ENCODE measurements at regions not wholly inside any gene's neighbourhood (a gene's known extent, or its start where the extent isn't known, plus 50 kb on each side); places are given as distances from the start of the nearest gene placed in this dataset.

DNA sequence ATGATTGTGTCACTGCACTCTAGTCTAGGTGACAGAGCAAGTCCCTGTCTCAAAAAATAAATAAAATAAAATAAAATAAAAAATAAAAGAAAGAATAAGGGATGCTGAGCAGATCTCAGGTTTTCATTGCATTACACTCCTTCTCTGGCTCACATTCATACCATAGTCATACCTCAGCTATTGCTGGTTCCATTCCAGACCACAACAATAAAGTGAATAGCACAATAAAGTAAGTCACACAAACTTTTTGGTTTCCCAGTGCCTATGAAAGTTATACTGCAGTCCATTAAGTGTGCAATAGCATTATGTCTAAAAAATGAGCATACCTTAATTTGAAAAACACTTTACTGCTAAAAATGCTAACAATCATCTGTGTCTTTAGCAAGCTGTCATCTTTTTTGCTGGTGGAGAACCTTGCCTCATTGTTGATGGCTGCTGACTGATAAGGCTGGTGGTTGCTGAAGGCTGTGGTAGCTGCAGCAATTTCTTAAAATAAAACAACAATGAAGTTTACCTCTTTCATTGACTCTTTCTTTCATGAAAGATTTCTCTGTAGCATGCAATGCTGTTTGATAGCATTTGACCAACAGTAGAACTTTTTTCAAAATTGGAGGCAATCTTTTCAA is 415.7 kb downstream of the ZNF608 start:
- Histone ChIP-seq H3K27ac (no peak overlapping the region), H3K27me3 (no peaks in the 10 kb centered on the region), H3K36me3 (no peaks in the 10 kb centered on the region), H3K9me3 (no peaks in the 10 kb centered on the region), H3K4me3 (no peak overlapping the region), H3K4me1 (no peaks in the 10 kb centered on the region)
- DNase-seq = no peak
- no peak for TF ChIP-seq POLR2A (IDR thresholded peaks at IDR 0.05)
- TF ChIP-seq, protein P1, sequence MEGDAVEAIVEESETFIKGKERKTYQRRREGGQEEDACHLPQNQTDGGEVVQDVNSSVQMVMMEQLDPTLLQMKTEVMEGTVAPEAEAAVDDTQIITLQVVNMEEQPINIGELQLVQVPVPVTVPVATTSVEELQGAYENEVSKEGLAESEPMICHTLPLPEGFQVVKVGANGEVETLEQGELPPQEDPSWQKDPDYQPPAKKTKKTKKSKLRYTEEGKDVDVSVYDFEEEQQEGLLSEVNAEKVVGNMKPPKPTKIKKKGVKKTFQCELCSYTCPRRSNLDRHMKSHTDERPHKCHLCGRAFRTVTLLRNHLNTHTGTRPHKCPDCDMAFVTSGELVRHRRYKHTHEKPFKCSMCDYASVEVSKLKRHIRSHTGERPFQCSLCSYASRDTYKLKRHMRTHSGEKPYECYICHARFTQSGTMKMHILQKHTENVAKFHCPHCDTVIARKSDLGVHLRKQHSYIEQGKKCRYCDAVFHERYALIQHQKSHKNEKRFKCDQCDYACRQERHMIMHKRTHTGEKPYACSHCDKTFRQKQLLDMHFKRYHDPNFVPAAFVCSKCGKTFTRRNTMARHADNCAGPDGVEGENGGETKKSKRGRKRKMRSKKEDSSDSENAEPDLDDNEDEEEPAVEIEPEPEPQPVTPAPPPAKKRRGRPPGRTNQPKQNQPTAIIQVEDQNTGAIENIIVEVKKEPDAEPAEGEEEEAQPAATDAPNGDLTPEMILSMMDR (IDR thresholded peaks at IDR 0.05) = no peak
- intact Hi-C loops (cut with DNase I; ENCODE audit: low total_unique reads) = loop anchor here (10.0 kb wide), 1 partner anchor 1154 kb away; no protein-coding TSS in a partner anchor

DNA sequence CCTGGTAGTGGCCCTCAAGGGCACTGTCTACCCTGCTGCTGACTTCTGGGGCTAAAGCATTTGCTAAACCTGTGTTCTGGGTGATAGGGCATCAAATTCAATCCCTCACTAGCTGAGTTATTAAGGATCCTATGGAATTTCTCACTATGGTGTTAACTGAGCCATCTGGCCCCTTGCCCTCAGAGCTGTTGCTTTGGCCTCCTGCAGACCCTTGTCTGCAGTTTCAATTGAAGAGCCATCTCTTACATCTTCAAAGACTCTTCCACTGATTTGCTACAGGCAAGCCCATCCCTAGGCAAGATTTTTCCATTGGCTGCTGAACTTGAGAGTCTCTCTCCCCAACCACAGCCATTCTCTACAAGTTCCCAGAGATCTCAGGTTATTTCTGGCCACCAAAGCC is 418.2 kb downstream of the ZNF608 start:
- Histone ChIP-seq H3K4me3 (no peak overlapping the region), H3K4me1 (no peaks in the 10 kb centered on the region), H3K36me3 (no peaks in the 10 kb centered on the region), H3K27ac (no peak overlapping the region), H3K9me3 (no peaks in the 10 kb centered on the region), H3K27me3 (no peaks in the 10 kb centered on the region)
- TF ChIP-seq, protein P1 (IDR thresholded peaks at IDR 0.05) = no peak
- intact Hi-C loops (cut with DNase I; ENCODE audit: low total_unique reads) = no loop called here
- DNase-seq = no peak

DNA sequence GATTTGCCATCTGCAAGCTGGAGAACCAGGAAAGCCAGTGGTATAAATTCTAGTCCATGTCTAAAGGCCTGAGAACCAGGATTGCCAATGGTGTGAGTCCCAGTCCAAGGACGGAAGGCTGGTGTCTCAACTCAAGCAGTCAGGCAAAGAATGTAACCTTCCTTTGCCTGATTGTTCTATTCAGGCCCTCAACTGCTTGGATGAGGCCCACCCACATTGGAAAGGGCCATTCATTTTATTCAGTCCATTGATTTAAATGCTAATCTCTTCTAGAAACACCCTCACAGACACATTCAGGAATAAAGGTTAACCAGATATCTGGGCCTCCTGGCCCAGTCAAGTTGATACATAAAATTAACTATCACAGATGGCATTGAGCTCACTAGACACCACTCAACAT is 427.8 kb downstream of the ZNF608 start:
- intact Hi-C loops (cut with DNase I; ENCODE audit: low total_unique reads) = no loop called here
- Histone ChIP-seq H3K4me3 (no peak overlapping the region), H3K9me3 (no peaks in the 10 kb centered on the region), H3K4me1 (no peaks in the 10 kb centered on the region), H3K27ac (no peak overlapping the region), H3K36me3 (no peaks in the 10 kb centered on the region), H3K27me3 (no peaks in the 10 kb centered on the region)
- no peak for TF ChIP-seq POLR2A (IDR thresholded peaks at IDR 0.05)
- TF ChIP-seq, protein P1 (IDR thresholded peaks at IDR 0.05) = no peak
- no peak for DNase-seq

DNA sequence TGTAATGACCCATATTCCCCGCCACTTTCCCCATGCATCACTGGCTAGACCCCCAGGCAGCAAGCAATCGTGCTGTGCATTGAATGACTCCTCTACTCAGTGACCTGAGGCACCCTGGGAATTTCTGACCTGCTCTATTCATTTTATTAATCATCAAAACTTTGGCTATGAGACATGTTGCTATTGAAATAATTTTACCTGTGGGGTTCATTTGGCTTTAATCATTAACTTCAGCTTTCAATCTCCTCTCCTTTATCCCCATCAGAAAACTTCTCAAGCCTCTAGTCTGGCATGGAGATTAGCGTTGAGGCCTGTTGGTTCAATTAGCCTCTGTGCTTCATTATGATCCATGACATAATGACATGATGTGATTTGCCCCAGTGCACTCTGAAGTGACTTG is 429.0 kb downstream of the ZNF608 start:
- no peak for DNase-seq
- Histone ChIP-seq H3K27ac (no peak overlapping the region), H3K9me3 (no peaks in the 10 kb centered on the region), H3K27me3 (no peaks in the 10 kb centered on the region), H3K4me3 (no peak overlapping the region), H3K36me3 (no peaks in the 10 kb centered on the region), H3K4me1 (no peaks in the 10 kb centered on the region)
- intact Hi-C loops (cut with DNase I; ENCODE audit: low total_unique reads) = no loop called here
- TF ChIP-seq POLR2A (IDR thresholded peaks at IDR 0.05) = no peak
- TF ChIP-seq, protein P1 (IDR thresholded peaks at IDR 0.05) = no peak

DNA sequence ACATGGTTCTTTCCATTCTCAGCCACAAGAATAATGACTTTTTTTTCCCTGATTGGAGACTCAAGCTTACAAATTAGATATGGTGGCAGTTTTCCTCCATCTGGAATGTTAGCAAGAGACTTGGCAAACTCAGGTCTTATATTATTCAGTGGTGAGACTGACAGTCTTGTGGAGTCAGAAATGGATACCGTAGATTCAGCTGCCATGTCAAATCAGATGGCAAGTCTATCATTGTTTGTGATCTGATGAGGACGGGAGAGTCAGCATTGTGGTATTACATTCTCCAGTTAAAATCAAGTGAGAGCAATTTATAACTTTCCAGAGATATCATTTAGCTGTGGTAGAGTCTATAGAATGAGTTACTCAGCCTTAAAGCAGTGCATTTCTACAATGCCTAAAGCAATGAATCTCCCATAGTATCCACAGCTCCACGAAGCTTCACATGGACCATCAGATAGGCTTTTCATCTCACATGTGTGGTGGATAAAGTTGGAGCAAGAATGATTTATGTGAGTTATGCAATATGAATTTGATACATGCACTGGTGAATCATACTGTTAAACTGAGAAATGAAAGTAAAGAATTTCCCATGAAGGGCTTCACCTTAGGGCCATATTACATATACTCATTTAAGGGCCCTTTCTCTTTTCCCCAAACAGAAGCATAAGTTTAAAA is 430.6 kb downstream of the ZNF608 start:
- no peaks in the 10 kb centered on the region for H3K27me3 ChIP-seq
- H3K4me1 ChIP-seq = no peaks in the 10 kb centered on the region
- DNase-seq = no peak
- no peaks in the 10 kb centered on the region for H3K36me3 ChIP-seq
- no peaks in the 10 kb centered on the region for H3K9me3 ChIP-seq
- no peak overlapping the region for H3K27ac ChIP-seq
- TF ChIP-seq POLR2A (IDR thresholded peaks at IDR 0.05) = no peak
- TF ChIP-seq, protein P1 (IDR thresholded peaks at IDR 0.05) = no peak
- intact Hi-C loops (cut with DNase I; ENCODE audit: low total_unique reads) = no loop called here
- H3K4me3 ChIP-seq = no peak overlapping the region

Data from uterus (tissue), 3 donors.